SK-N-MC (cell line): ENCODE measurements at regions not wholly inside any gene's neighbourhood (a gene's known extent, or its start where the extent isn't known, plus 50 kb on each side); places are given as distances from the start of the nearest gene placed in this dataset.

Experiments used
- EZH2 ChIP-seq: fragments of 200-600 bp; sonication (generic); IDR thresholded peaks from one replicate; pipeline ENCODE4 v1.6.1; 2017; ENCODE audit warnings: antibody characterized with exemption
- POLR2AphosphoS5 ChIP-seq: IDR thresholded peaks from 2 replicates; pipeline ENCODE4 v1.6.1; 2012; ENCODE audit warnings: mild to moderate bottlenecking, low read depth, low read length, borderline replicate concordance

GRCh38 chr18:77374446-77374805 lies 124.8 kb downstream of the GALR1 start:
- TF ChIP-seq POLR2AphosphoS5 (no peak), EZH2 (no peak)
